WTC11 (cell line): ENCODE measurements at regions not wholly inside any gene's neighbourhood (a gene's known extent, or its start where the extent isn't known, plus 50 kb on each side); places are given as distances from the start of the nearest gene placed in this dataset.

Experiments used
- ATF3 ChIP-seq: sonication (generic); formaldehyde crosslinking; conservative IDR thresholded peaks from 2 replicates; pipeline ENCODE4 v1.8.1; 2022; ENCODE audit warnings: mild to moderate bottlenecking, missing genetic modification reagents
- CTCF ChIP-seq: fragments of 200-600 bp; IDR thresholded peaks from 2 replicates; pipeline ENCODE4 v1.8.0; 2022; ENCODE audit warnings: antibody characterized with exemption
- GTF2I ChIP-seq: fragments of 250-450 bp; sonication (Bioruptor Pico); conservative IDR thresholded peaks from 2 replicates; pipeline ENCODE4 v1.4.0; 2021; ENCODE audit warnings: mild to moderate bottlenecking
- NR3C1 ChIP-seq: sonication (generic); formaldehyde crosslinking; conservative IDR thresholded peaks from 2 replicates; pipeline ENCODE4 v1.8.1; 2023; ENCODE audit warnings: low read depth, mild to moderate bottlenecking, missing genetic modification reagents
- RELA ChIP-seq: sonication (generic); formaldehyde crosslinking; IDR thresholded peaks from 2 replicates; pipeline ENCODE4 v1.8.1; 2022; ENCODE audit warnings: missing genetic modification reagents, mild to moderate bottlenecking, borderline replicate concordance
- SP1 ChIP-seq: sonication (generic); formaldehyde crosslinking; conservative IDR thresholded peaks from 2 replicates; pipeline ENCODE4 v1.8.1; 2022; ENCODE audit warnings: missing genetic modification reagents
- TP53 ChIP-seq: sonication (generic); formaldehyde crosslinking; IDR thresholded peaks from 2 replicates; pipeline ENCODE4 v1.8.1; 2023; ENCODE audit warnings: mild to moderate bottlenecking, missing genetic modification reagents
- USF2 ChIP-seq: sonication (generic); formaldehyde crosslinking; IDR thresholded peaks from 2 replicates; pipeline ENCODE4 v1.8.1; 2023; ENCODE audit warnings: mild to moderate bottlenecking, missing genetic modification reagents, moderate library complexity
- ZNF121 ChIP-seq: sonication (generic); formaldehyde crosslinking; IDR thresholded peaks from 2 replicates; pipeline ENCODE4 v1.8.0; 2023; ENCODE audit warnings: missing genetic modification reagents
- ZNF219 ChIP-seq: sonication (generic); formaldehyde crosslinking; IDR thresholded peaks from 2 replicates; pipeline ENCODE4 v1.8.0; 2023; ENCODE audit warnings: missing genetic modification reagents, mild to moderate bottlenecking, borderline replicate concordance

GRCh38 chr13:105537113-105537512 is 998.3 kb downstream of the EFNB2 start:
- TF ChIP-seq ATF3 (CRISPR knock-in tag) (no peak), TP53 (CRISPR knock-in tag) (no peak), SP1 (CRISPR knock-in tag) (no peak), CTCF (no peak), NR3C1 (CRISPR knock-in tag) (no peak), RELA (CRISPR knock-in tag) (no peak), ZNF121 (CRISPR knock-in tag) (no peak), GTF2I (no peak), ZNF219 (no peak), USF2 (CRISPR knock-in tag) (no peak)
